NCI-H345 treated with DMSO at 0.1 percent for 48 hours (cell line): ENCODE measurements at regions not wholly inside any gene's neighbourhood (a gene's known extent, or its start where the extent isn't known, plus 50 kb on each side); places are given as distances from the start of the nearest gene placed in this dataset.

Experiments used
- DNase-seq: peaks from one replicate; lab custom pipeline; 2025; ENCODE audit not compliant: unreplicated experiment; lab: John Stamatoyannopoulos, UW

GRCh38 chr7:136049818-136050461 is 72.8 kb upstream of the MTPN start:
- no peak for DNase-seq

GRCh38 chr7:136049117-136049516 is 72.0 kb upstream of the MTPN start:
- no peak for DNase-seq

GRCh38 chr7:136046548-136046947 is 69.4 kb upstream of the MTPN start:
- DNase-seq = no peak

GRCh38 chr7:136045992-136046391 is 68.8 kb upstream of the MTPN start:
- DNase-seq = no peak

GRCh38 chr7:136045181-136045580 is 68.0 kb upstream of the MTPN start:
- no peak for DNase-seq

GRCh38 chr7:136039577-136040345 is 62.6 kb upstream of the MTPN start:
- no peak for DNase-seq

- no peak for DNase-seq
These were observed 59.2 kb upstream of the MTPN start for GRCh38 chr7:136036336-136036735.

GRCh38 chr7:136034132-136034531 is 57.0 kb upstream of the MTPN start:
- no peak for DNase-seq

GRCh38 chr7:136033413-136034031 is 56.4 kb upstream of the MTPN start:
- DNase-seq = no peak

GRCh38 chr7:136030867-136031318 is 53.7 kb upstream of the MTPN start:
- DNase-seq = no peak

- DNase-seq = no peak
These were observed 53.2 kb upstream of the MTPN start for GRCh38 chr7:136030330-136030729.

GRCh38 chr7:136027160-136027559 is 50.0 kb upstream of the MTPN start:
- DNase-seq = no peak
